Pulmonary artery endothelial cell (primary cell): ENCODE measurements at regions not wholly inside any gene's neighbourhood (a gene's known extent, or its start where the extent isn't known, plus 50 kb on each side); places are given as distances from the start of the nearest gene placed in this dataset.
"Not testable (repeated sequence)": the region's sequence is repeated elsewhere in the genome, so short reads cannot be mapped to it uniquely, and the experiment has no call there.

Source experiments
- DNase-seq: peaks from one replicate; pipeline ENCODE4 v3.0.0-alpha.2; 2011; ENCODE audit warnings: low read depth, low spot score

DNA sequence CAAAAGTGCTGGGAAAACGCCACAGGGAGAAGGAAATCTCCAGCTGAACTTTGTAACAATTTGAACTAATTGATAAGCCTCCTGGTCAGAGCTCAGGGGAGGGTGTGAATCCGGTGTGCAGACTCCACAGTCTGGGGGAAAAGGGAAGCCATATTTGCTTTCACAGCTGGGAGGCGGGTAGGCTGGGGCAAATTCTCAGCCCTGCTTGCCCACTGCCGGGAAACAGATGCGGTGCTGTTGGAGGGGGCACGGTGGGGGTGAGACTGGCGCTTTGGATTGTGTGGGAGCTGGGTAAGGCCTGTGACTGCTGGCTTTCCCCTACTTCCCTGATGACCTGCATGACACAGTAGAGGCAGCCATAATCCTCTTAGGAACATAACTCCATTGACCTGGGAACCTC lies 134.8 kb downstream of the ADCYAP1 start:
- no peak for DNase-seq

DNA sequence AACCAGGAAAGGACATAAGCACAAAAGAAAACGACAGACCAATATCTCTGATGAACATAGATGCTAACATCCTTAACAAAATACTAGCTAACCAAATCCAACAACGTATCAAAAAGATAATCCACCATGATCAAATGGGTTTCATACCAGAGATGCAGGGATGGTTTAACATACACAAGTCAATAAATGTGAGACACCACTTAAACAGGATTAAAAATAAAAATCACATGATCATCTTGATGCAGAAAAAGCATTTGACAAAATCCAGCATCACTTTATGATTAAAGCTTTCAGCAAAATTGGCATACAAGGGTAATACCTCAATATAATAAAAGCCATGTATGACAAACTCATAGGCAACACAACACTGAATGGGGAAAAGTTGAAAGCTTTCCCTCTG lies 138.4 kb downstream of the ADCYAP1 start:
- DNase-seq, result not testable (repeated sequence)

DNA sequence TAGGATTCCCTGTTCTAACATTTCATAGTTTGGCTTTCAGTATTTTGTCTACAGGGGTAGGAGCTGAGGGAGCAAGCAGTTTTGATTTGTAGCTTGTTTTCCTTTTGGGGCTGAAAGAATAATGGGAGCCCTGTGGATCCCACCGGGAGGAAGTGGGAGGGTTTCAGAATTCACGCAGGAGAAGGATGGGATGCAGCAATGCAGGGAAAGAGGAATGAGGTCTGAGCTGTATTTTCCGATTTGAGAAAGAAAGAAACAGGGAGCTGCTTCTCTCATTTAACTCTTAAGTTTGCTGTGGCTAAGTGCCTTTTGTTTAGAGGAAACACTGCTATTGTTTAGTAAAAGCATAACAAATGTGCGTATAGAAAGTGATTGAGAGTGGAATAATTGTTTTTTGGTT lies 141.0 kb downstream of the ADCYAP1 start:
- DNase-seq, result no peak

DNA sequence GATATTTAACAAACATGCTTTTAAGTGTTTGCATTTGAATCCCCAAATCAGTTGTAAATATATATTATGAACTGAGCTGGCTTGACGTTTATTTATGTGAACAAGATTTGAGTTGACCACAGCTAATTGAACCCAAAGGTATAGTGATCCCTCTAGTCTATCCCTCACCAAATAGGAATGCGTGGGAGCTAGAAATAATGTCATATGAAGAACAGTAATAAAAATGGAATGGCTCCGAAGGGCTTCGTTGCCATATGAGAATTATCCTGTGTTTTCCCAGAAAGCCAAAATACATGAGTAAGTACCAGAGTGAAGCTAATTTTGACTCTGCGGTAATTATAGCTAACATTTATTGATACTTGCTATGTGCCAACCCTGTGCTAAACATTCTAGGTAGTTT lies 142.7 kb downstream of the ADCYAP1 start:
- DNase-seq, result no peak

DNA sequence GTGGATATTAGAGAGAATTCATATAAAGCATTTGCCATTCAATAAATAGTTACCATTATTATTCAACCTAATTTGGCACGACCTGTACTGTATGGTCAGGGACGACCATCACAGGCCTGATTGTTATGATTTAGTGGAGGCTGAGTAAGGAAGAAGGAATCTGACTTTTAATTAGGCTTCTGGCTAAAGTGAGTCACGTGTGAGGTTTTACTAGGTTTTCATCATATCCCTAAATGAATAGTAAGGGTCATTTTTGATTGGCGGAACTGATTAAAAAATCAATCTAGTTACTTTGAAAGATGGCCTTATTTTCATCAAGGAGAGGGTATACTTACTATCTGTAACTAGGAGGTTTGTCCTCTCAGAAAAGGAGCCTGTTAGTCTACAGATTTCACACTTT lies 143.4 kb downstream of the ADCYAP1 start:
- no peak for DNase-seq

DNA sequence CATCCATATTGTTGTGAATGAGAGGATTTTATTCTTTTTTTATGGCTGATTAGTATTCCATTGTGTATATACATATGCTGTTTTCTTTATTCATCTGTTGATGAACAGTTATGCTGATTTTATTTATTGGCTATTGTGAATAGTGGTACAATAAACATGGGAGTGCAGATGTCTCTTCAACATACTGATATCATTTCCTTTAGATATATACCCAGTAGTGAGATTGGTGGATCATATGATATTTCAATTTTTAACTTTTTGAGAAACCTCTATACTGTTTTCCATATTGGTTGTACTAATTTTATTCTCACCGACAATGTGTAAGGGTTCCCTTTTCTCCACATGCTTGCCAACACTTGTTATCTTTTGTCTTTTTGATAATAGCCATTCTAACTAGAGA lies 144.5 kb downstream of the ADCYAP1 start:
- no peak for DNase-seq

DNA sequence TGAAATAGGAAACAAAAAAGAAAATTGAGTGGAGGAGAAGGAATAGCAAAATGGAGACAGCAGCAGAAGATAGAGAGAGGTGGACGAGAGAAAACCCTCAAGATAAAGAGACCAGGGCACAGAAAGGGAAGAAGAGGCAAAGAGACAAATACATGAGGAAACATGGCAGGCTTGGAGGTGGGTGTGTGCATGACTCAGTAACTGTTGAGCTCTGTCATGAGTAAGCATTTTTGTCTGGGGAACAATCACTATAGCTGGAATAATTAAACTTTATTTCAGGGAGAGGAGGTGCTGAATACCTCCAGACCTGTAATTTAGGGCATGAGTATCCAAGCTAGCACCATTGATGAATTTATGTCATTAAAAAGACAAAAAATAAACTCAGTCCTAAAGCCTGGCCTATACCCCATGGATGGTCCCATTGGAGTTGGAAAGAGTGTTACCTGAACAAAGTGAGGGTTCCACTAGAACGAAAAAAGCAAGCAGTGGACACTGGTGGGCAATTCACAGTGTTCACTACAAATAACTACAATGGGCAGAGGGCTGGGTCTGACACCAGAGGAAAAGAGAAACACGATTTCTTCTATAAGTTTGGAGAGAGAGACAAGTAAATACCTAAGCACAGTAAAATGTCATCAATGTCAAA lies 145.5 kb downstream of the ADCYAP1 start:
- no peak for DNase-seq

DNA sequence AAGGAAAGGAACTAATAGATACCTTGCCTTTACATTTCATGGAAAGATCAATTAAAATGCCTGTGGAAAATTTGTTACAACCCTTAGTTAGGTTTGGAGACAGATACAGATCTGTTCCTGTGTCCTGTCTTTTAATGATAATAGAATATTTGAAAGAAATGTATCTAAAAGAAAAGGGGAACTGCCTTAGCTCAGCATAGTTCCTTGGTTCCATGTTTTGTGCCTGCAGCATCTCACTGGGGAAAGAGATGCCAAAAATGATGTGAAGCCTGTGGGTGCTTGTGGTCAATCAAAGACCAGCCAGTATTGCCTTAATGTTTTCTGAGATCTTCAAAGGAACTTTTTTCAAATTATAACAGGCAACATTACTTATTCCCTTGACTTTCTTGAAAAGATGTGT lies 147.6 kb downstream of the ADCYAP1 start:
- DNase-seq, result no peak

DNA sequence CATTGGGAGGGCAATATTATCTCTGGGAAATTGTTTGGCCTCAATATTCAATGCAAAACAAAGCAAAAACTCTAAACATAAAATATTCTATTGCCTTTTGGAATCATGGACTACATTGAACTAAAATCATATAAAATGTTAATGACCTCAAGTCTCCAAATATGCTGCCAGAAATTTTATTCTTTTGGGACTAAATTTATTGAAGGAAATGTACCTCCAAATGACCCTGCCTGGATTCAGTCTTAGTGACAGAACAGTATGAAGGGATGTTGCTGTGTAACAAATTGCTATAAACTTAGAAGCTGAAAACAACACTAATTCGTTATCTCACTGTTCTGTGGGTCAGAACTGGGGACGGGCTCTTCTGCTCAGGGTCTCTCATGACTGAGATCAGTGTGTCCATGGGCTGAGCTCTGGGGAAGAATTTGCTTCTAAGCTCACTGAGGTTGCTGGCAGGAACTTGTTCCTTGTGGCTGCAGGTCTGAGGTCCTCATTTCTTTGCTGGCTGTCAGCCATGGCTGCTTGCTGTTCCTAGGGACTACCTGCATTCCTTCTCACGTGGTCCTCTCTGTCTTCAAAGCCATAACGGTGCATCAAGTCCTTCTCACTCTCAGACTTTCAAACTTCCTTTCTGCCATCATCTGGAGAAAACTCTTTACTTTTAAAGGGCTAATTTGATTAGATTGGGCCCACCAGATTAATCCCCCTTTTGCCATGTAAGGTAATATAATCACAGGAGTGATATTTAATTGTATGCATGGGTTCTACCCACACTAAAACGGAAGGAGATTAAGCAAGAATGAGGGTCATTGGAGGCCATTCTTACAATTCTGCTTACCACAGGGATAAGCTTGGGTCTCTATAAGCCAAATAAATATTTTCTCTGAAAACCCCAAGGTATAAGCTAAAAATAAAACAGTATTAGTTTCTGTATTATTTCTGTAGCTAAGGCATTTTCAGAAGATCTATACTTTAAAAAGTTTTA lies 149.0 kb downstream of the ADCYAP1 start:
- DNase-seq, result no peak

DNA sequence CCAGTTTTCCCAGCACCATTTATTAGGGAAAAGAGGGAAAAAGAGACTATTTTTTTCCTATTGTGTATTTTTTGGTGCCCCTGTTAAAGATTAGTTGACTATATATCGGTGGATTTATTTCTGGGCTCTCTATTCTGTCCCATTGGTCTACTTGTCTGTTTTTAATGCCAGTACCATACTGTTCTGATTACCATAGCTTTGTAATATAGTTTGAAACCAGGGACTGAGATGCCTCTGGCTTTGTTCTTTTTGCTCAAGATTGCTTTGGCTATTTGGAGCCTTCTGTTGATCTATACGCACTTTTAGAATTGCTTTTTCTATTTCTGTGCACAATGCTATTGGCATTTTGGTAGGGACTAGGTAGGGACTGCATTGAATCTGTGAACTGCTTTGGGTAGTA lies 151.7 kb downstream of the ADCYAP1 start:
- no peak for DNase-seq

DNA sequence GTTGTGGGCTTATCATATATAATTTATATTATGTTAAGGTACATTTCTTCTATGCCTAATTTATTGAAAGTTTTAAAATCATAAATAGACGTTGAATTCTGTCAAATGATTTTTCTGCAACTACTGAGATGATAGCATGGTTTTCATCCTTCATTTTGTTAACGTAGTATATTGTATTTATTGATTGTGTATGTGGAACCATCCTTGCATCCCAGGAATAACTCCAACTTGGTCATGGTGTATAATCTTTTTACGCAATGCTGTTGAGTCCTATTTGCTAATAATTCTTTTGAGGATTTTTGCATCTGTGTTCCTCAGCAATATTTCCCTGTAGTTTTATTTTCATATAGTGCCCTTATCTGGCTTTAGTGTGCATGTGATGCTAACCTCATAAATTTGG lies 152.7 kb downstream of the ADCYAP1 start:
- DNase-seq, result no peak

DNA sequence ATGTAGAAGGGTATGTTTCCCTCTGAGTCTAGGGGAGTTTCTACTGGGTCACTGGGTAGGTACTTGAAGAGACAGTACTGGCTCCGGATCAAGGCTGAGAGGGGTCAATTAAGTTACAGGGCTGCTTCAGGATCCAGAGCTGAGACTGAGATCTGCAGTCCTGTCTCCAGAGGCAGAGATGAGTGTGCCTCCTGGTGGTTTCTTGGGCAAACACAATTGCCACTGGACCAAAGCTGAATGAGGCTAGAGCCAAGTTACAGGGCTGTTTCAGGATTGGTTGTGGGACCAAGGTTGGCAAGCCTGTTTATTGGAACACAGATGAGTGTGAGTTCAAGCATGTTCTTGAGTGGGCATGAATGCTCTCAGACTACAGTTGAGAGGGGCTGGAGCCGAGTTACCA lies 157.9 kb downstream of the ADCYAP1 start:
- DNase-seq, result peak; percentile 4

DNA sequence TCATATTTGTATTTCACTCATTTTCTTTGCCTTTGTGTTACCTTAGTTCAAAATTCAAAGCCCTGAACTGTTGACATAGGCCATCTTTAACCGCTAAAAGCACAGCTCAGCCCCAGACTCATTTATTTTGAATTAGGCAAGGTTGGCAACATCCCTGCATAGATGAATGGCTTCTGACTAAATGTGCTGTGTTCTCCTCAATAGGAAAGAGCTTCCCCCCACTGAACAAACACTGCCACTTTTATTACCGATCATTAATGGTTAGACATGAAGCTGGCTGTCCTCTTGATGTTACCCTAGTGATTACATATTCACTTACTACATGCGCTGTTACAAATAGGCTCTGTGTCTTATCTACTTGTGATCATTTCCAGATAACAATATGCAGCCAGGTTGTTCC lies 170.7 kb downstream of the ADCYAP1 start:
- no peak for DNase-seq

DNA sequence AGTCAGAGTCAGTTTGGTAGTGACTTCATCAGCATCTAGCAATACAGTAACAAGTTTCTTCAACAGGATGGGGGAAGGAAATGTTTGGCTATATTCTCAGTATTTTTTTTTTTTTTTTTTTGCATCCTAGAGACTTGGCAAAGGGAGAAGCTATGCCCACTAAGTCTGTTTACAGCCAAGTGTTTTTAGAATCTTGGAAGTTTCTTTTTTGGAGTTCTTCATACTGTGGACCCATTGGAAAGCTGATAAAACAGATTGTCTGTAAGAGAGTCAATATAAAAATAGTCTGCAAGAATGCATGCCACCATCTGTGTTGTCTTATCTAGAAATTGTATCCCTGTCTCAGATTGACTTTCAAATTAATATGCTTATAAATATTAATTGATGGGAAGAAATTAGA lies 171.2 kb downstream of the ADCYAP1 start:
- DNase-seq, result no peak

DNA sequence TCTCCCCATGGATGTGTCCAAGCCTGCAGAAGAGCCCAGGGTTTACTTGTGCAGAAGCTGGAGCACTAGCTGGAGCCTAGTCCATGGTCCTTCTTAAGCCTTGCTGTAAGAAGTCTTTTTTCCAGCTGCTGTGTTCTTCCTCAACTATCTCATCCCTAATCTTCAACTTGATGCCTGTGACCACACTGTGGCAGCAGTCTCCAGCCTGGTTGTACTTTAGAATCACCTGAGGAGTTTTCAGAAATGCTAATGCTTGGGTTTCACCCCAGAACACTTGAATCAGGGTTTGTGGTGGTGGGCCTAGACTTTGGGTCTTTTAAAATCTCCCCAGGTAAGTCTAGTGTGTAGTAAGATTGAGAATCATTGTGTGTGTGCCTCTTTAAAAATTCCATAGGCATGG lies 173.6 kb downstream of the ADCYAP1 start:
- DNase-seq, result no peak

DNA sequence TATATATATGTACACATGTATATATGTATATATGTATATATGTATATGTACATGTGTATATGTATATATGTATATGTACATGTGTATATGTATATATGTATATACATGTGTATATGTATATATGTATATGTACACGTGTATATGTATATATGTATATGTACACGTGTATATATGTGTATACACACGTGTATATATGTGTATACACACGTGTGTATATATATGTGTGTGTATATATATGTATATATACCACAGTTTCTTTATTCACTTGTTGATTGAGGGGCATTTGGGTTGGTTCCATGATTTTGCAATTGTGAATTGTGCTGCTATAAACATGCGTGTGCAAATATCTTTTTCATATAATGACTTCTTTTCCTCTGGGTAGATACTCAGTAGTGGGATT lies 179.0 kb downstream of the ADCYAP1 start:
- DNase-seq, result not testable (repeated sequence)

DNA sequence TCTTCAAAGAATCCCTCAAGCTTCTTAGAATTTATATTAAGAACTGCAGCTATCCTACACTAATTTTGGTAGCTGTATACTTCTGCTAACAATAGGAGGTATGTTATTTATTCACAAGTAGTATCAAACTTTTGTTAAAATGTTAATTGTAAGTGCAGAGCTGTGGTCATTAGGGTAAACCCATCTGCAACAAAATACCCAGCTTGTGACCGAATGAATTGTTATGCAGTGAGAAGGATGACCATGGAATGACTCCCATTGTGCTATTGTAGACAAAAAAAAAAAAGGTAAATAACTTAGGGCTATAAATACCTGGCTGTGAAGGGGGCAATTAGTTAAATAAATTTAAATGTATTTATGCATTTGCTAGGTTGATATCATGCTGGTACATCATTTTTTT lies 186.1 kb downstream of the ADCYAP1 start:
- no peak for DNase-seq

DNA sequence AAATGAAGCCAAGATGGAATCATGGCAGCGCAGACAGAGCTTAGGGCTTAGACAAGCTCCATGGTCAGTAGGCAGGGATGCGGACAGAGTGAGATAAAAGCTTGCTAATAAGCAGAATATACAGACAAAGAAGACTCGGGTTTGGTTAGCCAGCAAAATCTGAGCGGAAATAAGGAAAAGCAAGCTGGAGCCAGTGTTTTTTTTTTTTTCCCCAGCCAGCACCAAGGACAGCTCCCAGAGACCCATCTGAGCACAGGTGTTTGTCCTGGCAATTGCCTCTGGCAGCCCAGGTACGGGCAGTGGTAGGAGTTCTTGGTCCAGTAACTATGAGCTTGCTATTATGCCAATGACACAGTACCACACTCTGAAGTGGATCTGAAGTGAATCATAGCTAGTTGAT lies 187.6 kb downstream of the ADCYAP1 start:
- no peak for DNase-seq

DNA sequence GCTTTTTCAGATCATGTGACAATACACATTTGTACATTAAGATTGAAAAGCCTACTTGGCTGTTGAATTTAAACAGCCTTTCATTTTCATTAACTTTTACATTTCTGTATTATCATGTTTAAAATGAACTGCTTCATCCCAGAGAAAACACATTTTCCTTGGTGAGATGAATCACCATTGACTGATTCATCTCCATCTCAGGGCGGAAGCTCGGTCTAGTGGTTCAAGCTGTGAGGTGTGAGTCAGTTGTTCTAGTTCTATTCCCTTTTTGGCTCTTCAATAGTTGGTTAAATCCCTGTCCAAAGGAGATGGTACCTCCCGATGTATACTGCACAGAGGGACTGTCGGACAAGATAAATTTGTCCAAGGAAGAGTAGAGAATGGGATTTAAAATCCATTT lies 189.7 kb downstream of the ADCYAP1 start:
- no peak for DNase-seq

DNA sequence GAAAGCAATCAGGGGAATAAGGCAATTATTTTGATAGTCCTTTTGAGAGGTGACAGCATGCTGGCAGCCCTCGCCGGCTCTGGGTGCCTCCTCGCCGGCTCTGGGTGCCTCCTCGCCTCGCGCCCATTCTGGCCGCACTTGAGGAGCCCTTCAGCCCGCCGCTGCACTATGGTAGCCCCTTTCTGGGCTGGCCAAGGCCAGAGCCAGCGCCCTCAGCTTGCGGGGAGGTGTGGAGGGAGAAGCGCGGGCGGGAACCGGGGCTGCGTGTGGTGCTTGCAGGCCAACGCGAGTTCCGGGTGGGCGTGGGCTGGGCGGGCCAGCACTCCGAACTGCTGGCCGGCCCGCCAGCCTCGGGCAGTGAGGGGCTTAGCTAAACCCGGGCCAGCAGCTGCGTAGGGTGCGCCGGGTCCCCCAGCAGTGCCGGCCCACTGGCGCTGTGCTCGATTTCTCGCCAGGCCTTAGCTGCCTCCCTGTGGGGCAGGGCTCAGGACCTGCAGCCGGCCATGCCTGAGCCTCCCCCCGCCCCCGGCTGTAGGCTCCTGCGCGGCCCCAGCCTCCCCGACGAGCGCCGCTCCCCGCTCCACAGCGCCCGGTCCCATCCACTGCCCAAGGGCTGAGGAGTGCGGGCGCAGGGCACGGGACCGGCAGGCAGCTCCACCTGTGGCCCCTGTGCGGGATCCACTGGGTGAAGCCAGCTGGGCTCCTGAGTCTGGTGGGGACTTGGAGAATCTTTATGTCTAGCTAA lies 193.5 kb downstream of the ADCYAP1 start:
- not testable (repeated sequence) for DNase-seq

DNA sequence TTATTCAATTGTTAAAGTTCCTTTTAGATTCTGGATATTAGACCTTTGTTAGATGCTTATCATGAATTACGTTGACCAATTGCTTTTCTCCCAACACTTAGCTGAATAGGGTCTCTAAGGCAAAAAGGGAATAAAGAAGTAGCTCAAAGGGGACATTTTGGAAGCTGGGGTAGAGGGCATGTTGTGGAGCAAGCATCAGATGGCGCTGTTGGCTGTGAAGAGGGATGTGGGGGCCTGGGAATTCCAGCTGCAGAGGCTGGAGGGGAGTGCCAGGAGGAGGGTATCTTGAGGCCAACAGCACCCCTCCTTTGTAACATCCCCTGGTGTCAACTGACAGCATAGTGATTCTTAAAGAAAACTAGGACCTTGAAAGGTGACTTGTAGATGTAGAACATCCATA lies 198.2 kb downstream of the ADCYAP1 start:
- no peak for DNase-seq

DNA sequence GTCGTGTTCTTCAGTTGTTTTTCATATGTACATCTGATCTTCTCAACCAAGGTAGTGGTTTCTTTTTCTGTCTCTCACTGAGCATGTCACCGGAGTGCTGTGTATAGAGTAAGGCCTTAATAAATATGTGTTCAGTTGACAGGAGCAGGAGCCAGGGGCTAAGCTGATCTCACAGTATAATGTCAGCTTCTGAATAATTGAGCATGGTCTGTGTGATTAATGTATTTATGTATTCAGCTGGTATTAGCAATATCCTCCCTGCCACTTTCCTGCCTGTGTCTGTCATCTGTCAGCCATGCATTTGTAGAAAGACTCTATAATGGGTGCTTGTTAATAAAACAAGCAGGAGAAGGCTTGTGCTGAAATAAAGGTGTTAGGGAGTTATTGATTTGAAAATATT lies 198.9 kb downstream of the ADCYAP1 start:
- no peak for DNase-seq
